ENCODE measurements at regions not wholly inside any gene's neighbourhood (a gene's known extent, or its start where the extent isn't known, plus 50 kb on each side); places are given as distances from the start of the nearest gene placed in this dataset.

GRCh38 chr1:83011265-83011664 lies 987.7 kb downstream of the TTLL7 start:
- DNase-seq = no peak

DNA sequence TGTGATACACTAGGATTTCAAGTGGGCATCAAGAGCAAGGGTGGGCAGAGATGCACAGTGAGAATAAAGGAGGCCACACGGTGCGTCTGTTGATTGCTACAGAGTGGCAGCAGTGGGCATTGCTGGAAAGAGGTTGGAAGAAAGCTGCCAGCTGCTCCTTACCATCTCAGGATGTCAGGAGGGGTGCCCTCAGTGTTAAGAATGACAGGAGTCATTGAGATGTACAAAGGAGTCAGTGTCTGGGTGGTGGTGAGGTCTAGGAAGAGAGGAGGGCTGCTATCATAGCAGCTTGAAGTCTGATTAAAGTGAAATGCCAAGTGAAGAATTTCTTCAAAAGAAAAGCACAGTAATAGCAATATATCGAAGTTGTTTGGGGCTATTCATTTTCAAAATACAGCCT lies 992.7 kb downstream of the TTLL7 start:
- no peak for DNase-seq

- no peak for DNase-seq
These were observed 998.6 kb downstream of the TTLL7 start for GRCh38 chr1:83000286-83000685.

GRCh38 chr1:82995951-82996350 lies 1003.0 kb downstream of the TTLL7 start:
- no peak for DNase-seq

GRCh38 chr1:82994616-82995263 lies 1004.2 kb downstream of the TTLL7 start:
- DNase-seq = no peak

DNA sequence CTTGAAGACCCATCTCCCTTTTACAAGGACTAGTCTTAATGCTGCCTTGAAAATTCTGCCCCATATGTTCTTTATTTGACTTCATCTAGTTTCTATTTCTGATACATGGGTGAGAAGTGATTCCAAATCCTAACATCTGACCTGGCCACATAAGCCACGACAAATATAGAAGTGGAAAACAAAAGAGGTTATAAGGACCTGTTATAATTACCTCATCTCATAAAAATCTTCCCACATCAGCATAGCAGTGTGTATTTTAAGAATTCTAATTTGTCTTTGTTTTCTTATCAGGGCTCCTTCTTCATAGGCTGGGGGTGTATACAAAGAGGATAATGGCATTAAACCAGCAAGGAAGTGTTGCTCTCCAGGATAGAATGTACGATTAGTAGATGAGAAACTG lies 1007.4 kb downstream of the TTLL7 start:
- DNase-seq = no peak

- DNase-seq = no peak
These were observed 1019.2 kb downstream of the TTLL7 start for GRCh38 chr1:82979593-82980236.

- no peak for DNase-seq
These were observed 1020.2 kb downstream of the TTLL7 start for GRCh38 chr1:82978461-82979324.

DNA sequence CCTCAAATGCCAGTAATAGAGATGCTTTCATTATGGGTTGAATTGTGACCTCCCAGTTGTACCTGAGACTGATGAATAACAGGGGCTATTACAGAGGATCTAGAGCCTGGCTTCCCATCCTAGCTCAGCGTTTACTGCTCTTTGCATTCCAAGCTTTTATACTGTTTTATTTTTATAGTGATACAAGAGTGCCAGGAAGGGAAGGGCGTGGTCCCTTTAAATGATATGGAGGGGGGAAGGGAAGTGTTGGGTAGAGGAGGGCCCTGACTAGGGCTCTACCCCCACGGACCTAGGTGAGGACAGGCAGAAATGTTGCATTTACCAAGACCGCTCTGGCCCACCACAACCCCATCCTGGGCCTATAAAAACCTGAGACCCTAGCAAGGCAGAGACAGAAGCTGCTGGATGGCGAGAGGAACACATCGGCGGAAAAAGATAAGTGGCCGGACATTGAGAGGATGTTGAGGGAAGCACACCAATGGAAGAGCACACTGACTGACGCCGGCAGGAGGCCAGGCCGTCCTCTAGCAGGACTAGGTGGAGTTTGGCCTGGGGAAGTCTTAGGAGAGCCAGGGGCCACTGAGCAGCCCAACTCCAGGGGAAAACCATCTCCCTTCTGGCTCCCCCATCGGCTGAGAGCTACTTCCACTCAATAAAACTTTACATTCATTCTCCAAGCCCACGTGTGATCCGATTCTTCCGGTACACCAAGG lies 1025.9 kb downstream of the TTLL7 start:
- DNase-seq = no peak

DNA sequence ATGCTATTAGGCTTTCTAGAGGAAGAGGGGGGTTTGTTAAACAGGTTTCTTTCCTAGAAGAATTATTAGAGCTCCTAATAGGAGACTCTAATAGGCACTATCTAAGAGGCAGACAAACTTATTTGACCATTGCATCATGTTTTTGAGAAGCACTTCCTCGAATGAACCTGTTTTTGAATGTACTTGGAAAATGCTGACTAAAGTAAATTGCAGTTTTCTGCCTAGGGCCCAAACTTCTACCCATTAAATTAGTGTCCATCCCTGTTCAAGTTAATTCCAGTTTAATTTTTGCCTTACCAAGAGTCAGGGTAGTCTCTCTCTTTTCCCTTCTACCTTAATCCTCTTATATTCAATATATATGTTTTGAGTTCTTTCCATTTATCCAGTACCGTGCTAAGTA lies 1029.6 kb downstream of the TTLL7 start:
- DNase-seq = no peak

DNA sequence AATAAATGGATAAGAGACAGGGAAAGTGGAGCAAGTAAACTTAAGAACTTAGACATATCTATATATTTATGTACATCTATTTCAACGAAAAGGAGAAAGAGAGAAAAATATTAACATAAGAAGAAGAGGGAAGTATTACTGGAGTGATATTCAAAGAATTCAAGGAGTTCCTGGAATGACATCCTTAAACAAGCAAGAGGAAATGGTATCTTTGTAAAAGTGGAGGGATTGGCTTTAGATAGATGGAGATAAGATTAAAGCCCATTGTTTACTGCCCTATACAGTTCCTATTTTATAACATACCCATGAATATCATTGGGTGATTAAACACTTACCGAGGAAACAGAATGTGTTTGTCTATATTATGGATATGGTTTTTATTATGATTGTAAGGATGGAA lies 1036.3 kb downstream of the TTLL7 start:
- DNase-seq = no peak

GRCh38 chr1:82950606-82951200 lies 1048.2 kb downstream of the TTLL7 start:
- DNase-seq = no peak

- DNase-seq = no peak
These were observed 1050.5 kb downstream of the TTLL7 start for GRCh38 chr1:82948386-82948785.

DNA sequence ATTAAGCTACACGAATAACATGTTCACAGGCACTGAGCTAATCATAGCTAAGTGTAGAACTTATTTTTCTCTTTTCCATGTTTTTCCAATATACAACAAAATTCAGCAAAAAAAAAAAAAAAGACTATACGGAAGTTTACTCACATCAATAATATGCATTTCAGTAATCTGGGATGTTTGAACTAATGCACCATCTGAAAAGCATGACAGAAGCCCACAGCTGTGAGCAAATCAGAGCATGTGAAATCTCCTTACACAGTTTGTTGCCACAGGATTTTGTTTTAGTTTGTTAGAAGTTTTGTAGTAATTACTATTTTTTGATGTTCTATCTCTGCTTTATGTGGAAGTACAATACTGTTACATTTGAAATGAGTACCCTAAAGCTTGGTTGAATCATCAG lies 1051.7 kb downstream of the TTLL7 start:
- no peak for DNase-seq

DNA sequence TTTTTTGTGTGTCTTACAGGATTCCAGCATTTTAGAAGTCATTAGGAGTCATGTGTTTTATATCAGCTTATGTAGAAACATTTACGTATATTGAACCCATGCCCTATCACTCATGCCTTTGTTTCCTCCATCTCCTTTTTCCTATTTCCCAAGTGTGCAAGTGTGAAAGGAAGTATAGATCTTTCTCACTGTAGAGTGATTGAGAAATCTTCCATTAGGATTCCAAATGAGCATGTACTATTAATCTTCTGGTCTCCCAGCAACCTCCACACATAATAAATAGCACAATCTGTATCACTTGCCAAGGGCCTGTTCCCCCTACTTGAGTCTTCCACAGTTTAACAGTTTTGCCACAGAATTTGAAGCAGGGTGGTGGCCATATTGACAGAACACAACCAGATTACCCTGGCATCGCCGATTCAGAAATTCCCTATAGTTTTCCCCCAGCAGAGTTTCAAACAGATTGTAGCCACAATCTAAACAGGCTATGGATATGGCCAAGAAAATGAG lies 1052.8 kb downstream of the TTLL7 start:
- no peak for DNase-seq

GRCh38 chr1:82944822-82945221 lies 1054.1 kb downstream of the TTLL7 start:
- no peak for DNase-seq

- DNase-seq = no peak
These were observed 1064.9 kb downstream of the TTLL7 start for GRCh38 chr1:82934074-82934473.

- no peak for DNase-seq
These were observed 1066.2 kb downstream of the TTLL7 start for GRCh38 chr1:82932727-82933126.

- no peak for DNase-seq
These were observed 1066.7 kb downstream of the TTLL7 start for GRCh38 chr1:82932207-82932606.

DNA sequence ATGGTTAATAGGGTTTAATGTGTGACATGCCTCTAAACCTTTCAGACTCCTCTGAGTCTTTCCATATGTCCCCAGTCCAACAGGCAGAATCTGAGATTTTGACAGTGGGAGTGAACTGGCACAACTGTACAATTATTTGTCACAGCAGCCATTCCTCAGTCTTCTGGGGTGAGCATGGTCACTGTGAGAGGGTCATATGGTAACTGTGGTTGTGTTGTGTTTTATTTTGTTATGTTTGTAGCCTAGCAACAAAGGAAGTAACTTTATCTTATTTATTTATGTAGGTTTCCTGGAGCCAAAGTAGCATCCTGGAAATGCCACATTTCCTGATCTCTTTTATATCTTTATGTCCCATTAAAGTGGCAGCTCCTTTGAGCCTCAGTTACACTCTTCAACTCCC lies 1067.9 kb downstream of the TTLL7 start:
- DNase-seq = no peak

- DNase-seq = no peak
These were observed 1071.2 kb downstream of the TTLL7 start for GRCh38 chr1:82927753-82928152.

DNA sequence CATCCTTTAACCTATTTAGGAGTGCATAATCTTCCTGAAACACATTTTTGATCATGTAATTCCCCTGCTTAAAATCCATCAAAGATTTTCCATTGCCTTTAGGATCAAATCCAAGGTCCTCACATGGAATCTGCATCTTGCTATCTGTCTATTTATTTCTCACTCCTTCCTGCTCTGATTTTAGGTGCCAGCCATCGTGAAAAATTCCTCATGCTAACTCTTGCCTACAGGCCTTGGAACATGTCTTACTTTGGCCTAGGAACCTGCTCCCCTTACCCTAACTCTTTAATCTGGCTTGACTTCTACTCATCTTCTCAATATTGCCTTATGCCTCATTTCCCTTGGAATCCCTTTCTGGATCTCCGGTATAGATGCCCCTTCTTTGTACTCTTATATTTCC lies 1074.3 kb downstream of the TTLL7 start:
- DNase-seq = no peak

GRCh38 chr1:82923931-82924330 lies 1075.0 kb downstream of the TTLL7 start:
- DNase-seq = no peak
